K562 (cell line): ENCODE measurements at regions not wholly inside any gene's neighbourhood (a gene's known extent, or its start where the extent isn't known, plus 50 kb on each side); places are given as distances from the start of the nearest gene placed in this dataset.

ENCODE experiments used
- ATAC-seq: fragments of 200-7000 bp; cut with Tn5 transposase; 3 replicates; pipeline ENCODE4 v1.9.1; 2020; ENCODE audit warnings: moderate library complexity
- BruUV-seq: library from RNA; stranded (reverse); fragments of 400-500 nt; replicated peaks from 2 replicates; lab custom pipeline; 2021; lab: Mats Ljungman, UMichigan
- CTCF ChIA-PET: fragments of 300-600 bp; formaldehyde crosslinking; extraction: SDS; loops from one replicate; lab custom pipeline; 2021; ENCODE audit warnings: low intra/inter-chr PET ratio; lab: Yijun Ruan, JAX
- POLR2A ChIA-PET: fragments of 300-600, 350-650 bp; sonication (Branson Sonifier 250); formaldehyde crosslinking; extraction: SDS; loops from one replicate; lab custom pipeline; 2021; ENCODE audit warnings: antibody characterized with exemption, inconsistent platforms; lab: Yijun Ruan, JAX
- DNase-seq, 4 experiments: peaks; one replicate each; pipeline versions ENCODE4 v3.0.0 to v3.0.0-alpha.2; 2011 to 2018; ENCODE audit warnings: low spot score in 3 of 4, mixed read lengths in 3 of 4; ENCODE audit errors: extremely low read depth in 1 of 4
- FAIRE-seq: peaks from 2 replicates; lab custom pipeline; 2011; peaks lifted over from hg19 to GRCh38; lab: Jason Lieb, UNC
- H2AFZ ChIP-seq: 2 replicates; pipeline ENCODE4 v1.6.0; 2011; ENCODE audit warnings: low read depth, low read length, control low read depth, inconsistent platforms
- H3K27ac ChIP-seq: fragments of 200-600 bp; 3 replicates; pipeline ENCODE4 v1.8.0; 2011; ENCODE audit warnings: low read depth, mild to moderate bottlenecking, control low read depth, inconsistent platforms, low read length, moderate library complexity, mixed read lengths; ENCODE audit errors: extremely low read depth
- H3K27me3 ChIP-seq, 2 experiments: fragments of 300-600 bp in 1 of 2; 2 replicates in 1 of 2; 3 replicates in 1 of 2; pipeline versions ENCODE4 v1.6.0 to v1.8.0; 2011; ENCODE audit warnings: inconsistent platforms in 2 of 2, low read length in 2 of 2, mild to moderate bottlenecking in 1 of 2, mixed read lengths in 1 of 2, moderate library complexity in 1 of 2; ENCODE audit not compliant: control insufficient read depth in 2 of 2, insufficient read depth in 2 of 2
- H3K36me3 ChIP-seq: fragments of 300-600 bp; 3 replicates; pipeline ENCODE4 v1.8.0; 2011; ENCODE audit warnings: mild to moderate bottlenecking, low read length, inconsistent platforms; ENCODE audit not compliant: control insufficient read depth, insufficient read depth
- H3K4me1 ChIP-seq, 2 experiments: fragments of 200-600 bp in 1 of 2; replicated peaks in 1 of 2; 2 replicates in 1 of 2; 3 replicates in 1 of 2; pipeline versions ENCODE4 v1.5.1 to v1.8.0; 2011; ENCODE audit warnings: inconsistent platforms in 2 of 2, low read length in 2 of 2, mild to moderate bottlenecking in 1 of 2, mixed read lengths in 1 of 2, moderate library complexity in 1 of 2; ENCODE audit not compliant: control insufficient read depth in 2 of 2, insufficient read depth in 2 of 2
- H3K4me2 ChIP-seq: 2 replicates; pipeline ENCODE4 v1.6.1; 2011; ENCODE audit warnings: low read length, control low read depth, inconsistent platforms, mixed read lengths; ENCODE audit not compliant: insufficient read depth
- H3K4me3 ChIP-seq: fragments of 200-600 bp; sonication (generic), shearing (Covaris generic); 2 replicates; pipeline ENCODE4 v1.5.1; 2016; ENCODE audit warnings: control low read depth, inconsistent platforms
- H3K79me2 ChIP-seq: fragments of 200-600 bp; 3 replicates; pipeline ENCODE4 v1.8.0; 2011; ENCODE audit warnings: low read length, inconsistent platforms; ENCODE audit not compliant: control insufficient read depth, insufficient read depth
- H3K9ac ChIP-seq, 2 experiments: 2 replicates each; pipeline versions ENCODE4 v1.6.0 to v1.6.1; 2011; ENCODE audit warnings: low read depth in 2 of 2, low read length in 2 of 2, control low read depth in 1 of 2, inconsistent platforms in 1 of 2, mild to moderate bottlenecking in 1 of 2, mixed read lengths in 1 of 2; ENCODE audit not compliant: insufficient read depth in 1 of 2
- H3K9me1 ChIP-seq: one replicate; pipeline ENCODE4 v1.6.0; 2011; ENCODE audit warnings: inconsistent platforms, mild to moderate bottlenecking, low read length, moderate library complexity; ENCODE audit not compliant: control insufficient read depth, insufficient read depth
- H3K9me3 ChIP-seq: replicated peaks from 2 replicates; pipeline ENCODE4 v1.5.1; 2011; ENCODE audit warnings: low read depth, low read length, inconsistent platforms; ENCODE audit not compliant: control insufficient read depth, insufficient read depth
- H4K20me1 ChIP-seq: replicated peaks from 2 replicates; pipeline ENCODE4 v1.6.1; 2011; ENCODE audit warnings: low read length, inconsistent platforms, mixed read lengths; ENCODE audit not compliant: control insufficient read depth, insufficient read depth
- BRCA1 ChIP-seq, 2 experiments: fragments of 450-650 bp in 1 of 2; sonication (generic) in 1 of 2; formaldehyde crosslinking in 1 of 2; IDR thresholded peaks; 2 replicates each; pipeline versions ENCODE4 v1.5.0 to v1.6.1; 2017 to 2020; ENCODE audit warnings: mild to moderate bottlenecking in 1 of 2, missing genetic modification reagents in 1 of 2
- CBX2 ChIP-seq: fragments of 200-600 bp; sonication (generic); IDR thresholded peaks from one replicate; pipeline ENCODE4 v1.6.1; 2012; ENCODE audit warnings: mild to moderate bottlenecking, low read length, inconsistent platforms; ENCODE audit not compliant: insufficient read depth, poor library complexity, severe bottlenecking
- CREB3L1 ChIP-seq: fragments of 450-650 bp; IDR thresholded peaks from 2 replicates; pipeline ENCODE4 v1.6.1; 2014; ENCODE audit warnings: low read depth, mild to moderate bottlenecking, moderate library complexity, borderline replicate concordance
- ELF1 ChIP-seq: fragments of 200-800 bp; sonication (Bioruptor generic); IDR thresholded peaks from 2 replicates; pipeline ENCODE4 v1.6.1; 2016; ENCODE audit warnings: missing genetic modification characterization, missing compliant biosample characterization
- FOXA3 ChIP-seq, 2 experiments: fragments of 450-650 bp in 1 of 2; sonication (generic) in 1 of 2; formaldehyde crosslinking; IDR thresholded peaks in 1 of 2; conservative IDR thresholded peaks in 1 of 2; 2 replicates each; pipeline versions ENCODE4 v1.4.0 to v1.8.0; 2020 to 2022; ENCODE audit warnings: mild to moderate bottlenecking in 2 of 2, missing genetic modification reagents in 1 of 2
- KDM4B ChIP-seq, 2 experiments: fragments of 450-650 bp in 1 of 2; sonication (generic) in 1 of 2; IDR thresholded peaks; 2 replicates each; pipeline ENCODE4 v1.6.1; 2016 to 2017; ENCODE audit warnings: borderline replicate concordance in 2 of 2, antibody characterized with exemption in 1 of 2, low read depth in 1 of 2, mild to moderate bottlenecking in 1 of 2
- MTA1 ChIP-seq: fragments of 450-650 bp; IDR thresholded peaks from 2 replicates; pipeline ENCODE4 v1.6.1; 2017; ENCODE audit warnings: borderline replicate concordance
- NFE2L1 ChIP-seq: fragments of 450-650 bp; IDR thresholded peaks from 2 replicates; pipeline ENCODE4 v1.6.1; 2016; ENCODE audit warnings: missing genetic modification characterization, low read depth, mild to moderate bottlenecking, missing compliant biosample characterization, moderate library complexity, borderline replicate concordance
- NR0B1 ChIP-seq: fragments of 450-650 bp; IDR thresholded peaks from one replicate; pipeline ENCODE4 v1.6.1; 2018; ENCODE audit warnings: mild to moderate bottlenecking, moderate library complexity; ENCODE audit not compliant: partially characterized antibody
- NRF1 ChIP-seq, 2 experiments: fragments of 450-650 bp; IDR thresholded peaks in 1 of 2; conservative IDR thresholded peaks in 1 of 2; 2 replicates each; pipeline ENCODE4 v1.6.1; 2014; ENCODE audit warnings: mild to moderate bottlenecking in 2 of 2
- RBM39 ChIP-seq: fragments of 200-400 bp; formaldehyde crosslinking; optimal IDR thresholded peaks from 2 replicates; pipeline ENCODE3; 2018; ENCODE audit warnings: low read depth, low read length
- SRSF1 ChIP-seq: fragments of 200-400 bp; formaldehyde crosslinking; IDR thresholded peaks from 2 replicates; pipeline ENCODE4 v1.6.1; 2017; ENCODE audit warnings: mild to moderate bottlenecking, low read depth, low read length, moderate library complexity
- ZNF655 ChIP-seq: fragments of 250-450 bp; sonication (Bioruptor Pico); IDR thresholded peaks from 2 replicates; pipeline ENCODE4 v1.5.0; 2021
- ZNF699 ChIP-seq: fragments of 250-450 bp; sonication (Bioruptor Pico); IDR thresholded peaks from 2 replicates; pipeline ENCODE4 v1.8.0; 2021; ENCODE audit warnings: mild to moderate bottlenecking, moderate library complexity; ENCODE audit not compliant: insufficient replicate concordance
- WGBS: fragments of 100-300 bp; shearing (Covaris generic); methylation state at CpG from one replicate; pipeline ENCODE4 v1.1.6; 2016; ENCODE audit warnings: low coverage, mixed read lengths; ENCODE audit not compliant: insufficient coverage; ENCODE audit errors: missing lambda C conversion rate; 5-methylcytosine and 5-hydroxymethylcytosine counted together
- in situ Hi-C: fragments of 300-500 bp; cut with MboI; formaldehyde crosslinking; loops from 4 replicates; pipeline ENCODE4 v1.15.0; 2018; ENCODE audit warnings: inconsistent platforms, mixed read lengths
- intact Hi-C: fragments of 100-400 bp; cut with micrococcal nuclease; formaldehyde crosslinking; loops from 2 replicates; pipeline ENCODE4 v1.14.2; 2022

- no peak for TF ChIP-seq ZNF699 (CRISPR knock-in tag)
- TF ChIP-seq ELF1: no peak
Measured at GRCh38 chr18:40272630-40273231, 1682.3 kb upstream of the PIK3C3 start (continued).

GRCh38 chr18:40259115-40259835 lies 1695.8 kb upstream of the PIK3C3 start:
- no peaks in the 10 kb centered on the region for H3K4me1 ChIP-seq
- no TSS peak for BruUV-seq
- no peak for TF ChIP-seq KDM4B (IDR thresholded peaks at IDR 0.05; ENCODE audit: borderline replicate concordance in 2 of 2, low read depth in 1 of 2)
- TF ChIP-seq CREB3L1: no peak
- TF ChIP-seq RBM39: no peak
- no peak for TF ChIP-seq NRF1 (conservative IDR thresholded peaks at IDR 0.05 in 1 of 2, IDR thresholded peaks at IDR 0.05 in 1 of 2)
- TF ChIP-seq MTA1: no peak
- TF ChIP-seq SRSF1: no peak
- no peak for TF ChIP-seq BRCA1 (IDR thresholded peaks at IDR 0.05)
- TF ChIP-seq BRCA1 (CRISPR knock-in tag; IDR thresholded peaks at IDR 0.05): no peak
- TF ChIP-seq NFE2L1 (tag): no peak
- no peak for TF ChIP-seq ZNF655 (CRISPR knock-in tag)
- TF ChIP-seq CBX2: no peak
- no peak for TF ChIP-seq FOXA3 (CRISPR knock-in tag; conservative IDR thresholded peaks at IDR 0.05 in 1 of 2, IDR thresholded peaks at IDR 0.05 in 1 of 2)
- TF ChIP-seq NR0B1: no peak
- ChIA-PET POLR2A (interaction anchor here (0.6 kb wide), 1 partner anchor 1974 kb away, joined by 3 read pairs; no protein-coding TSS in a partner anchor), CTCF (no interaction called here)
- in situ Hi-C loops (no loop called here), intact Hi-C loops (no loop called here)
- 0% methylated on average over 6 of the region's 6 CpGs for WGBS
- H4K20me1 ChIP-seq: no peaks in the 10 kb centered on the region
- H3K4me3 ChIP-seq: no peak overlapping the region
- no peak overlapping the region for H3K9ac ChIP-seq
- H3K36me3 ChIP-seq: no peaks in the 10 kb centered on the region
- FAIRE-seq (no peak), DNase-seq (no peak), ATAC-seq (no peak)
- H3K79me2 ChIP-seq: no peaks in the 10 kb centered on the region
- H3K27me3 ChIP-seq: no peaks in the 10 kb centered on the region
- H2AFZ ChIP-seq: no peak overlapping the region
- H3K27ac ChIP-seq: no peak overlapping the region
- no peaks in the 10 kb centered on the region for H3K9me1 ChIP-seq
- no peaks in the 10 kb centered on the region for H3K9me3 ChIP-seq
- H3K4me2 ChIP-seq: no peak overlapping the region
